ENCODE measurements at regions not wholly inside any gene's neighbourhood (a gene's known extent, or its start where the extent isn't known, plus 50 kb on each side); places are given as distances from the start of the nearest gene placed in this dataset.

GRCh38 chrX:17964871-17965270 lies 103.8 kb upstream of the RAI2 start:
- H3K9me3 ChIP-seq (ENCODE audit: low read length), result no peaks in the 10 kb centered on the region
- no peak overlapping the region for H3K27ac ChIP-seq (ENCODE audit: low read length)
- no peak overlapping the region for H3K4me3 ChIP-seq (ENCODE audit: low read length)
- H3K4me2 ChIP-seq (ENCODE audit: low read length), result no peak overlapping the region
- H3K27me3 ChIP-seq (ENCODE audit: insufficient read depth, low read depth, low read length), result no peaks in the 10 kb centered on the region
- H3K9me2 ChIP-seq (ENCODE audit: insufficient read depth, low read length), result no peaks in the 10 kb centered on the region
- no peaks in the 10 kb centered on the region for H3K79me2 ChIP-seq (replicated peaks; ENCODE audit: insufficient read depth, low read length)
- TF ChIP-seq, protein P1, sequence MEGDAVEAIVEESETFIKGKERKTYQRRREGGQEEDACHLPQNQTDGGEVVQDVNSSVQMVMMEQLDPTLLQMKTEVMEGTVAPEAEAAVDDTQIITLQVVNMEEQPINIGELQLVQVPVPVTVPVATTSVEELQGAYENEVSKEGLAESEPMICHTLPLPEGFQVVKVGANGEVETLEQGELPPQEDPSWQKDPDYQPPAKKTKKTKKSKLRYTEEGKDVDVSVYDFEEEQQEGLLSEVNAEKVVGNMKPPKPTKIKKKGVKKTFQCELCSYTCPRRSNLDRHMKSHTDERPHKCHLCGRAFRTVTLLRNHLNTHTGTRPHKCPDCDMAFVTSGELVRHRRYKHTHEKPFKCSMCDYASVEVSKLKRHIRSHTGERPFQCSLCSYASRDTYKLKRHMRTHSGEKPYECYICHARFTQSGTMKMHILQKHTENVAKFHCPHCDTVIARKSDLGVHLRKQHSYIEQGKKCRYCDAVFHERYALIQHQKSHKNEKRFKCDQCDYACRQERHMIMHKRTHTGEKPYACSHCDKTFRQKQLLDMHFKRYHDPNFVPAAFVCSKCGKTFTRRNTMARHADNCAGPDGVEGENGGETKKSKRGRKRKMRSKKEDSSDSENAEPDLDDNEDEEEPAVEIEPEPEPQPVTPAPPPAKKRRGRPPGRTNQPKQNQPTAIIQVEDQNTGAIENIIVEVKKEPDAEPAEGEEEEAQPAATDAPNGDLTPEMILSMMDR (IDR thresholded peaks at IDR 0.05; ENCODE audit: poor library complexity, severe bottlenecking), result no peak
- no peak for TF ChIP-seq REST (IDR thresholded peaks at IDR 0.05; ENCODE audit: borderline replicate concordance)
- TF ChIP-seq RAD21 (conservative IDR thresholded peaks at IDR 0.05), result no peak
- TF ChIP-seq EZH2 (IDR thresholded peaks at IDR 0.05; ENCODE audit: borderline replicate concordance, insufficient read depth, low read length, poor library complexity, severe bottlenecking), result no peak
- no peak for TF ChIP-seq EP300 (conservative IDR thresholded peaks at IDR 0.05; ENCODE audit: poor library complexity, severe bottlenecking)
- no peak for TF ChIP-seq MXI1 (conservative IDR thresholded peaks at IDR 0.05; ENCODE audit: poor library complexity, severe bottlenecking)
- TF ChIP-seq POLR2AphosphoS5 (IDR thresholded peaks at IDR 0.05), result no peak
- no peak for TF ChIP-seq SMC3 (conservative IDR thresholded peaks at IDR 0.05; ENCODE audit: poor library complexity)
- TF ChIP-seq TAF1 (IDR thresholded peaks at IDR 0.05; ENCODE audit: low read depth), result no peak
- no peak overlapping the region for H3K9ac ChIP-seq (ENCODE audit: low read length)
- H4K20me1 ChIP-seq (ENCODE audit: insufficient read depth), result no peaks in the 10 kb centered on the region
- no peaks in the 10 kb centered on the region for H3F3A ChIP-seq (ENCODE audit: insufficient read depth, low read length, poor library complexity, severe bottlenecking)
- no peaks in the 10 kb centered on the region for H3K36me3 ChIP-seq (ENCODE audit: insufficient read depth, low read length)
- H2AFZ ChIP-seq (ENCODE audit: low read depth, low read length), result no peak overlapping the region

DNA sequence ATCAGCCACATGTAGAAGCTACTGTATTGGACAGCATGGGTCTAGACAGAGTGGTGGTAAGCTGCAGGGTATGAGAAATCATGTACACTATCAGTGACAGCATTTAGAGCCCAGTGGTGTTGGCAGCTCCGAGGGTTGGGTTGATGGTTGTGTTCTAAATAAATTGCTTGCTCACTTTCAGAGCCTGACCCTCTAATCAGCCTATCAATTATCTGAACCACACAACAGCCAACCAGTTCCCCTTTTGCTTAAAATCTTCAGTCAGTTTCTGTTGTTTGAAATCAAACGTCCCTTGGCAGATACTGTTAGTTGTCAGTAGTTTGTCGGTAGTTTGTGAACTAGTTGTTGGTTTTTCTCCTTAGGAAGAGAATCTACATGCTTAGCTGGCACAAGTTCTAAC lies 99.8 kb upstream of the RAI2 start:
- H3K27me3 ChIP-seq (ENCODE audit: insufficient read depth, low read depth, low read length), result no peaks in the 10 kb centered on the region
- no peak overlapping the region for H3K9ac ChIP-seq (ENCODE audit: low read length)
- H3K9me2 ChIP-seq (ENCODE audit: insufficient read depth, low read length), result no peaks in the 10 kb centered on the region
- no peaks in the 10 kb centered on the region for H3F3A ChIP-seq (ENCODE audit: insufficient read depth, low read length, poor library complexity, severe bottlenecking)
- H2AFZ ChIP-seq (ENCODE audit: low read depth, low read length), result no peak overlapping the region
- H3K4me3 ChIP-seq (ENCODE audit: low read length), result no peak overlapping the region
- no peaks in the 10 kb centered on the region for H4K20me1 ChIP-seq (ENCODE audit: insufficient read depth)
- H3K36me3 ChIP-seq (ENCODE audit: insufficient read depth, low read length), result no peaks in the 10 kb centered on the region
- H3K9me3 ChIP-seq (ENCODE audit: low read length), result no peaks in the 10 kb centered on the region
- no peaks in the 10 kb centered on the region for H3K79me2 ChIP-seq (replicated peaks; ENCODE audit: insufficient read depth, low read length)
- H3K27ac ChIP-seq (ENCODE audit: low read length), result no peak overlapping the region
- TF ChIP-seq MXI1 (conservative IDR thresholded peaks at IDR 0.05; ENCODE audit: poor library complexity, severe bottlenecking) (no peak), EZH2 (IDR thresholded peaks at IDR 0.05; ENCODE audit: borderline replicate concordance, insufficient read depth, low read length, poor library complexity, severe bottlenecking) (no peak), SMC3 (conservative IDR thresholded peaks at IDR 0.05; ENCODE audit: poor library complexity) (no peak), EP300 (conservative IDR thresholded peaks at IDR 0.05; ENCODE audit: poor library complexity, severe bottlenecking) (no peak), RAD21 (conservative IDR thresholded peaks at IDR 0.05) (no peak), POLR2AphosphoS5 (IDR thresholded peaks at IDR 0.05) (no peak), REST (IDR thresholded peaks at IDR 0.05; ENCODE audit: borderline replicate concordance) (no peak), TAF1 (IDR thresholded peaks at IDR 0.05; ENCODE audit: low read depth) (no peak)
- TF ChIP-seq, protein P1 (IDR thresholded peaks at IDR 0.05; ENCODE audit: poor library complexity, severe bottlenecking), result no peak
- no peak overlapping the region for H3K4me2 ChIP-seq (ENCODE audit: low read length)
